ENCODE measurements at regions not wholly inside any gene's neighbourhood (a gene's known extent, or its start where the extent isn't known, plus 50 kb on each side); places are given as distances from the start of the nearest gene placed in this dataset.

DNA sequence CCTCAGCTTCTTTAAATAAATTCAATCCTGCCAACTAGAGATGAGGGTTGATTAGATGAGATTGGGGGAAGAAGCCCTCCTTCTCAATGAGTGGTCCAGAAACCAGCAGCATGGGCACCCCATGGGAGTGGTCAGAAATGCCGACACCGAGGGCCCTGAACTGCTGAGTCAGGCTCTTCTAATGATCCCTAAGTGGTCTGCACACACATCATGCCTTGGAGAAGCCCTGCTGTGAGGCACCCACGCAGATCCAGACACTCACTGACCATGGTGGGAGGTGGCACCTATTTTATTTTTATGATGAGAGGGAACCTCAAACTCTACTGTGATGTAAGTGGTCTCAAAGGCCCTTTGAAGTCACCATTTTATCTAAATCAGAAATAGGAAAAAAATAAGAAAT is 72.3 kb upstream of the BOD1 start:
- ATAC-seq: peak; percentile 17 to 51 (median 28)
- no peaks in the 10 kb centered on the region for H3K36me3 ChIP-seq
- WGBS, 2 donors: 18 to 20% methylated on average over 3 of the region's 3 CpGs

DNA sequence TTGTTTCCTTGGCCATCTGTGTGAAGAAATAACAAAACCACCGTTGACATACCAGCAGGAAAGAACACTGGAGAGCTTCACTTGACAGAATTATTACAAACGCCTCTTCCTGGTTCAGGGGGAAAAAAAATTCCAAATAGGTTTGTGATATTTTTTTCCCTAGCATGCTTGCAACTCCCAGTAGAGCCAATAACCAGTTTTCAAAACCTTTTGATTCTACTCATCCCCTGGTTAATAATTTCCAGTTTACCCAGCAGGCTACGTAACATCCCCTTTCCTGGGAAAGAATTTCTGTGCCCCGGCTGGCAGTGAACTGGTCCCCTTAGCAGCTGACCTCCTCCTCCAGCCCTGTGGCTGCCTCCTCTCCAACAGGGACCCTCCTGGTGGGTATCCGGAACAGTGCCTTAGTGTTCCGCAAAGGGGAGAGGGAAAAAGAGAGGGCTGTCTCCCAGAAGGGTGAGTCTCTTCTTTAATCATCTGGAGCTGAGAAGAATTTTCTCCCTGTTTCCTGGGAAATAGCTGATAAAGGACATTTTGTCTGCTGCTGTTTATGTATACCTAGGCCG is 72.8 kb upstream of the BOD1 start:
- TF ChIP-seq, protein P1, sequence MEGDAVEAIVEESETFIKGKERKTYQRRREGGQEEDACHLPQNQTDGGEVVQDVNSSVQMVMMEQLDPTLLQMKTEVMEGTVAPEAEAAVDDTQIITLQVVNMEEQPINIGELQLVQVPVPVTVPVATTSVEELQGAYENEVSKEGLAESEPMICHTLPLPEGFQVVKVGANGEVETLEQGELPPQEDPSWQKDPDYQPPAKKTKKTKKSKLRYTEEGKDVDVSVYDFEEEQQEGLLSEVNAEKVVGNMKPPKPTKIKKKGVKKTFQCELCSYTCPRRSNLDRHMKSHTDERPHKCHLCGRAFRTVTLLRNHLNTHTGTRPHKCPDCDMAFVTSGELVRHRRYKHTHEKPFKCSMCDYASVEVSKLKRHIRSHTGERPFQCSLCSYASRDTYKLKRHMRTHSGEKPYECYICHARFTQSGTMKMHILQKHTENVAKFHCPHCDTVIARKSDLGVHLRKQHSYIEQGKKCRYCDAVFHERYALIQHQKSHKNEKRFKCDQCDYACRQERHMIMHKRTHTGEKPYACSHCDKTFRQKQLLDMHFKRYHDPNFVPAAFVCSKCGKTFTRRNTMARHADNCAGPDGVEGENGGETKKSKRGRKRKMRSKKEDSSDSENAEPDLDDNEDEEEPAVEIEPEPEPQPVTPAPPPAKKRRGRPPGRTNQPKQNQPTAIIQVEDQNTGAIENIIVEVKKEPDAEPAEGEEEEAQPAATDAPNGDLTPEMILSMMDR (IDR thresholded peaks at IDR 0.05): no peak
- H3K27me3 ChIP-seq: no peaks in the 10 kb centered on the region
- H3K4me3 ChIP-seq: peak overlapping the region in 3 of 4 donors; percentile 24 to 38 (median 29)
- H3K4me1 ChIP-seq: peaks cover 20 to 21% (median 20%) of the 10 kb centered on the region in 3 donors
- peak overlapping the region; percentile 84 to 95 (median 89) for H3K27ac ChIP-seq
- DNase-seq (peak; percentile 79 to 90 (median 87)), ATAC-seq (peak; percentile 88 to 93 (median 90)), FAIRE-seq (no peak)
- H3K9me3 ChIP-seq: no peaks in the 10 kb centered on the region
- no peaks in the 10 kb centered on the region for H3K36me3 ChIP-seq
- intact Hi-C loops (cut with DNase I): no loop called here
- 6 to 9% methylated on average over 7 of the region's 7 CpGs for WGBS, 2 donors

More for the DNA sequence above, 72.3 kb upstream of the BOD1 start:
- intact Hi-C loops (cut with DNase I): no loop called here
- no peaks in the 10 kb centered on the region for H3K9me3 ChIP-seq
- H3K4me1 ChIP-seq: peaks cover 20 to 21% (median 20%) of the 10 kb centered on the region in 3 donors
- FAIRE-seq: no peak
- H3K27me3 ChIP-seq: no peaks in the 10 kb centered on the region
- peak in 2 of 6 donors; percentile 34 to 35 for DNase-seq
- H3K4me3 ChIP-seq: no peak overlapping the region
- peak overlapping the region; percentile 84 to 95 (median 89) for H3K27ac ChIP-seq
- TF ChIP-seq, protein P1 (IDR thresholded peaks at IDR 0.05): no peak

DNA sequence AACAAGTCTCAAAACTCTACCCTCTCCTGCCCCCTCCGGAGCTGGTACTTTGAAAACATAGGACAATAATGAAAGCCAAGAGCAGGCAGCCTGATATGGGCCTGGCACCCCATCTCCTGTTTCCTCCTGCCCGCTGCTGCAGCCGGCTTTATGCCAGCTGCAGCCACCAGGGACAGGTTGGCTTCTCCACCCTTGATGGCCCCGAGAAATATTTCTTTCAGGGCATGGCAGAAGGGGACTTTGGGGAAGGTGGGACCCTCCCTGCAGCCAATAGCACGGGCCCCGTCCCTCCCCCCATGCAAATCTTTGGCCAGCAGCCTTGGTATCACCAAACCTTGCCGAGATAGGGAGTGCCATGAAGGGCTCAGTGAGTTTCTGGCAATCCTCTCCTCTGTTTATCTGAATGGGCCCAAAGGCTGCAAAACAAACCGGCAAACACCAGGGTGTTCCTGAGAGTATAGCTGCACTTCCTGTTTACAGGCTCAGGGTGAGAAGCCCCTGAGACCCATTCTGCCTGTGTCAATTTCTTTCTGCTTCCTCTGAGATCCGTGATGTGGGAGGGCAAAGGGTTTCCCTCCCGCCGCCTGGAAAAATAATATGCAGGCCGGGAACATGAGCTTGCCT is 73.4 kb upstream of the BOD1 start:
- 3 to 9% methylated on average over 12 of the region's 12 CpGs for WGBS, 2 donors
- no peaks in the 10 kb centered on the region for H3K9me3 ChIP-seq
- no peak for FAIRE-seq
- TF ChIP-seq, protein P1 (IDR thresholded peaks at IDR 0.05): peak; percentile 9 to 26 (median 12)
- peak overlapping the region; percentile 84 to 95 (median 89) for H3K27ac ChIP-seq
- peaks cover 20 to 21% (median 20%) of the 10 kb centered on the region in 3 donors for H3K4me1 ChIP-seq
- peak in 5 of 6 donors; percentile 62 to 68 (median 65) for DNase-seq
- ATAC-seq: peak; percentile 70 to 82 (median 75)
- intact Hi-C loops (cut with DNase I): no loop called here
- no peaks in the 10 kb centered on the region for H3K36me3 ChIP-seq
- H3K27me3 ChIP-seq: no peaks in the 10 kb centered on the region
- H3K4me3 ChIP-seq: peak overlapping the region in 3 of 4 donors; percentile 24 to 38 (median 29)

DNA sequence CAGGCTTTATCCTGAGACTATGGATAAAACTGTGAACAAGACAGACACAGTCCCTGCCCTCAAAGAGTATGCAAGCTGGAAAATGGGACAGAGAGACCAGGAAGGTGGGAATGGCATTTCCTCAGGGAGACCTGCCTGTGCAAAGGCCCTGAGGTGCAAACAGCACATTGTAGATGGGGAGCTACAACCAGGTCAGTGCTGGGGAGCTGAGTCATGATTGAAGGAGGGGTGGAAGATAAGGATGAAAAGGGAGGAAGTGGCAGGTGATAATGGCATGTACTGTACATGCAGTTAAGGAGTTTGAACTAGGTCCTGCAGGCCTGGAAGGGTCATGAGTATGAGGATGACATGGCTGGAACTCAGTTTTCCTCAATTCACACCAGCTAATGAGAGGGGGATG is 75.5 kb upstream of the BOD1 start:
- no peak for FAIRE-seq
- no peak overlapping the region for H3K4me3 ChIP-seq
- no peaks in the 10 kb centered on the region for H3K27me3 ChIP-seq
- no peaks in the 10 kb centered on the region for H3K9me3 ChIP-seq
- intact Hi-C loops (cut with DNase I): no loop called here
- H3K4me1 ChIP-seq: peaks cover 20 to 21% (median 21%) of the 10 kb centered on the region in 3 donors
- TF ChIP-seq, protein P1 (IDR thresholded peaks at IDR 0.05): no peak
- no peak for DNase-seq
- H3K36me3 ChIP-seq: no peaks in the 10 kb centered on the region
- no peak for ATAC-seq
- no peak overlapping the region for H3K27ac ChIP-seq

DNA sequence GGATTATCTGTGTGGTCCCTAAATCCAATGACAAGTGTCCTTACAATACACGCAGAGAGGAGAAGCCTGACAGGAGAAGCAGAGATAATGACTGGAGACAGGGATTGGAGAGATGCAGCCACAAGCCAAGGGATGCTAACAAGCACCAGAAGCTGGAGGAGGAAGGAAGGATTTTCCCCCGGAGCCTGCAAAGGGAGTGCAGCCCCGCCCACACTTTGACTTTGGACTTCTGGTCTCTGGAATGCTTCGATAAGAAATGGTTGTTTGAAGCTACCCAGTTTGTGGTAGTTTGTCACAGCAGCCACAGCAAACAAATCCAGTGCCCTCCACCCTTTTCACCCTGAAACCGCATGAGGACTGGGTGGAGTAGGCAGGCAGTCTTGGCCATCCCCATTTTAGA is 77.2 kb upstream of the BOD1 start:
- Histone ChIP-seq H3K4me3 (no peak overlapping the region), H3K4me1 (peaks cover 13 to 21% (median 13%) of the 10 kb centered on the region in 3 donors), H3K9me3 (no peaks in the 10 kb centered on the region), H3K36me3 (no peaks in the 10 kb centered on the region), H3K27me3 (no peaks in the 10 kb centered on the region), H3K27ac (no peak overlapping the region)
- FAIRE-seq (no peak), DNase-seq (no peak), ATAC-seq (no peak)
- intact Hi-C loops (cut with DNase I): no loop called here
- 34 to 51% methylated on average over 5 of the region's 5 CpGs for WGBS, 2 donors
- TF ChIP-seq, protein P1 (IDR thresholded peaks at IDR 0.05): no peak
